ENCODE measurements at regions not wholly inside any gene's neighbourhood (a gene's known extent, or its start where the extent isn't known, plus 50 kb on each side); places are given as distances from the start of the nearest gene placed in this dataset.

GRCh38 chr2:146229508-146230155, 1615.2 kb upstream of the ACVR2A start:
- no peak for DNase-seq
- no peak overlapping the region for H3K4me3 ChIP-seq (ENCODE audit: insufficient read depth, low read depth, low read length)
- H3K27me3 ChIP-seq (ENCODE audit: control insufficient read depth, insufficient read depth, low read length), result no peaks in the 10 kb centered on the region
- H3K36me3 ChIP-seq (replicated peaks; ENCODE audit: control insufficient read depth, insufficient read depth, low read length), result no peaks in the 10 kb centered on the region

- Histone ChIP-seq H3K27me3 (ENCODE audit: control insufficient read depth, insufficient read depth, low read length) (no peaks in the 10 kb centered on the region), H3K36me3 (replicated peaks; ENCODE audit: control insufficient read depth, insufficient read depth, low read length) (no peaks in the 10 kb centered on the region), H3K4me3 (ENCODE audit: insufficient read depth, low read depth, low read length) (no peak overlapping the region)
- DNase-seq, result no peak
These were observed 1616.3 kb upstream of the ACVR2A start for GRCh38 chr2:146228466-146229058.

GRCh38 chr2:146228020-146228393, 1616.8 kb upstream of the ACVR2A start:
- no peak for DNase-seq
- H3K36me3 ChIP-seq (replicated peaks; ENCODE audit: control insufficient read depth, insufficient read depth, low read length), result no peaks in the 10 kb centered on the region
- H3K27me3 ChIP-seq (ENCODE audit: control insufficient read depth, insufficient read depth, low read length), result no peaks in the 10 kb centered on the region
- no peak overlapping the region for H3K4me3 ChIP-seq (ENCODE audit: insufficient read depth, low read depth, low read length)

GRCh38 chr2:146227152-146228019, 1617.4 kb upstream of the ACVR2A start:
- no peak overlapping the region for H3K4me3 ChIP-seq (ENCODE audit: insufficient read depth, low read depth, low read length)
- no peaks in the 10 kb centered on the region for H3K36me3 ChIP-seq (replicated peaks; ENCODE audit: control insufficient read depth, insufficient read depth, low read length)
- DNase-seq, result no peak
- H3K27me3 ChIP-seq (ENCODE audit: control insufficient read depth, insufficient read depth, low read length), result no peaks in the 10 kb centered on the region

GRCh38 chr2:146226077-146226476, 1618.8 kb upstream of the ACVR2A start:
- H3K36me3 ChIP-seq (replicated peaks; ENCODE audit: control insufficient read depth, insufficient read depth, low read length), result no peaks in the 10 kb centered on the region
- DNase-seq, result no peak
- no peaks in the 10 kb centered on the region for H3K27me3 ChIP-seq (ENCODE audit: control insufficient read depth, insufficient read depth, low read length)
- no peak overlapping the region for H3K4me3 ChIP-seq (ENCODE audit: insufficient read depth, low read depth, low read length)

GRCh38 chr2:146221826-146222225, 1623.0 kb upstream of the ACVR2A start:
- no peak for DNase-seq
- H3K4me3 ChIP-seq (ENCODE audit: insufficient read depth, low read depth, low read length), result no peak overlapping the region
- no peaks in the 10 kb centered on the region for H3K27me3 ChIP-seq (ENCODE audit: control insufficient read depth, insufficient read depth, low read length)
- H3K36me3 ChIP-seq (replicated peaks; ENCODE audit: control insufficient read depth, insufficient read depth, low read length), result no peaks in the 10 kb centered on the region

- H3K27me3 ChIP-seq (ENCODE audit: control insufficient read depth, insufficient read depth, low read length), result no peaks in the 10 kb centered on the region
- no peaks in the 10 kb centered on the region for H3K36me3 ChIP-seq (replicated peaks; ENCODE audit: control insufficient read depth, insufficient read depth, low read length)
- no peak overlapping the region for H3K4me3 ChIP-seq (ENCODE audit: insufficient read depth, low read depth, low read length)
- no peak for DNase-seq
These were observed 1623.9 kb upstream of the ACVR2A start for GRCh38 chr2:146220957-146221356.

GRCh38 chr2:146214394-146214929, 1630.4 kb upstream of the ACVR2A start:
- H3K27me3 ChIP-seq (ENCODE audit: control insufficient read depth, insufficient read depth, low read length), result no peaks in the 10 kb centered on the region
- H3K36me3 ChIP-seq (replicated peaks; ENCODE audit: control insufficient read depth, insufficient read depth, low read length), result no peaks in the 10 kb centered on the region
- DNase-seq, result no peak
- H3K4me3 ChIP-seq (ENCODE audit: insufficient read depth, low read depth, low read length), result no peak overlapping the region

GRCh38 chr2:146213674-146214073, 1631.2 kb upstream of the ACVR2A start:
- no peaks in the 10 kb centered on the region for H3K36me3 ChIP-seq (replicated peaks; ENCODE audit: control insufficient read depth, insufficient read depth, low read length)
- no peak overlapping the region for H3K4me3 ChIP-seq (ENCODE audit: insufficient read depth, low read depth, low read length)
- no peak for DNase-seq
- H3K27me3 ChIP-seq (ENCODE audit: control insufficient read depth, insufficient read depth, low read length), result no peaks in the 10 kb centered on the region

GRCh38 chr2:146212602-146213001, 1632.2 kb upstream of the ACVR2A start:
- H3K27me3 ChIP-seq (ENCODE audit: control insufficient read depth, insufficient read depth, low read length), result no peaks in the 10 kb centered on the region
- no peak for DNase-seq
- no peak overlapping the region for H3K4me3 ChIP-seq (ENCODE audit: insufficient read depth, low read depth, low read length)
- H3K36me3 ChIP-seq (replicated peaks; ENCODE audit: control insufficient read depth, insufficient read depth, low read length), result no peaks in the 10 kb centered on the region

GRCh38 chr2:146209842-146210275, 1635.0 kb upstream of the ACVR2A start:
- Histone ChIP-seq H3K4me3 (ENCODE audit: insufficient read depth, low read depth, low read length) (no peak overlapping the region), H3K36me3 (replicated peaks; ENCODE audit: control insufficient read depth, insufficient read depth, low read length) (no peaks in the 10 kb centered on the region), H3K27me3 (ENCODE audit: control insufficient read depth, insufficient read depth, low read length) (no peaks in the 10 kb centered on the region)
- no peak for DNase-seq

GRCh38 chr2:146207901-146208300, 1636.9 kb upstream of the ACVR2A start:
- no peak for DNase-seq
- Histone ChIP-seq H3K27me3 (ENCODE audit: control insufficient read depth, insufficient read depth, low read length) (no peaks in the 10 kb centered on the region), H3K4me3 (ENCODE audit: insufficient read depth, low read depth, low read length) (no peak overlapping the region), H3K36me3 (replicated peaks; ENCODE audit: control insufficient read depth, insufficient read depth, low read length) (no peaks in the 10 kb centered on the region)

- H3K4me3 ChIP-seq (ENCODE audit: insufficient read depth, low read depth, low read length), result no peak overlapping the region
- H3K27me3 ChIP-seq (ENCODE audit: control insufficient read depth, insufficient read depth, low read length), result no peaks in the 10 kb centered on the region
- DNase-seq, result no peak
- H3K36me3 ChIP-seq (replicated peaks; ENCODE audit: control insufficient read depth, insufficient read depth, low read length), result no peaks in the 10 kb centered on the region
These were observed 1637.4 kb upstream of the ACVR2A start for GRCh38 chr2:146207417-146207816.

- no peaks in the 10 kb centered on the region for H3K36me3 ChIP-seq (replicated peaks; ENCODE audit: control insufficient read depth, insufficient read depth, low read length)
- no peak overlapping the region for H3K4me3 ChIP-seq (ENCODE audit: insufficient read depth, low read depth, low read length)
- no peaks in the 10 kb centered on the region for H3K27me3 ChIP-seq (ENCODE audit: control insufficient read depth, insufficient read depth, low read length)
- DNase-seq, result no peak
These were observed 1641.7 kb upstream of the ACVR2A start for GRCh38 chr2:146203064-146203624.

All from H7 (cell line).